Calu3 (cell line): ENCODE measurements at regions not wholly inside any gene's neighbourhood (a gene's known extent, or its start where the extent isn't known, plus 50 kb on each side); places are given as distances from the start of the nearest gene placed in this dataset.

ENCODE experiments used
- BruUV-seq: library from RNA; stranded (reverse); fragments of 400-500 nt; replicated peaks from 2 replicates; lab custom pipeline; 2021; lab: Mats Ljungman, UMichigan
- CTCF ChIA-PET: fragments of 300-600 bp; sonication (Branson Sonifier 250); formaldehyde crosslinking; loops from one replicate; lab custom pipeline; 2022; ENCODE audit warnings: antibody characterized with exemption; lab: Charles Lee
- DNase-seq: peaks from one replicate; pipeline ENCODE4 v3.0.0; 2022
- H3K27ac Mint-ChIP-seq: one replicate; pipeline ENCODE4 v1.8.0; 2022; ENCODE audit warnings: mixed read lengths; ENCODE audit not compliant: unreplicated experiment
- H3K27me3 Mint-ChIP-seq: one replicate; pipeline ENCODE4 v1.8.0; 2022; ENCODE audit warnings: mixed read lengths; ENCODE audit not compliant: unreplicated experiment
- H3K36me3 Mint-ChIP-seq: one replicate; pipeline ENCODE4 v1.8.0; 2022; ENCODE audit warnings: mild to moderate bottlenecking, moderate library complexity, mixed read lengths; ENCODE audit not compliant: insufficient read depth, unreplicated experiment
- H3K4me1 Mint-ChIP-seq: one replicate; pipeline ENCODE4 v1.8.0; 2022; ENCODE audit warnings: mild to moderate bottlenecking, low read depth, mixed read lengths; ENCODE audit not compliant: unreplicated experiment
- H3K4me3 Mint-ChIP-seq: one replicate; pipeline ENCODE4 v1.8.0; 2022; ENCODE audit warnings: mild to moderate bottlenecking, low read depth, moderate library complexity, mixed read lengths; ENCODE audit not compliant: unreplicated experiment
- H3K9me3 Mint-ChIP-seq: one replicate; pipeline ENCODE4 v1.8.0; 2022; ENCODE audit warnings: low read depth, mixed read lengths; ENCODE audit not compliant: unreplicated experiment
- CTCF ChIP-seq: fragments of 200-600 bp; IDR thresholded peaks from one replicate; pipeline ENCODE4 v1.8.0; 2022; ENCODE audit warnings: antibody characterized with exemption; ENCODE audit not compliant: unreplicated experiment
- intact Hi-C: fragments of 100-400 bp; cut with micrococcal nuclease; formaldehyde crosslinking; loops from one replicate; pipeline ENCODE4 v1.10.0; 2022; ENCODE audit not compliant: unreplicated experiment

- peaks cover 29% of the 10 kb centered on the region for H3K4me1 Mint-ChIP-seq
- no TSS peak for BruUV-seq
- no peak overlapping the region for H3K27ac Mint-ChIP-seq
- intact Hi-C loops, result no loop called here
- TF ChIP-seq CTCF, result no peak
- CTCF ChIA-PET, result interaction anchor here (0.6 to 0.7 kb wide), 3 partner anchors 62 to 236 kb away, joined by 6 read pairs; no protein-coding TSS in a partner anchor
- no peak overlapping the region for H3K4me3 Mint-ChIP-seq
- DNase-seq, result no peak
- H3K27me3 Mint-ChIP-seq, result no peaks in the 10 kb centered on the region
- no peaks in the 10 kb centered on the region for H3K36me3 Mint-ChIP-seq
- H3K9me3 Mint-ChIP-seq, result no peaks in the 10 kb centered on the region
These were observed 59.5 kb upstream of the ARHGAP5 start for GRCh38 chr14:32017587-32017986.

- no peak for TF ChIP-seq CTCF
- BruUV-seq, result no TSS peak
- Mint-ChIP-seq H3K36me3 (no peaks in the 10 kb centered on the region), H3K27me3 (no peaks in the 10 kb centered on the region), H3K27ac (no peak overlapping the region), H3K4me1 (peaks cover 24% of the 10 kb centered on the region), H3K4me3 (no peak overlapping the region), H3K9me3 (no peaks in the 10 kb centered on the region)
- DNase-seq, result no peak
- intact Hi-C loops, result no loop called here
- CTCF ChIA-PET, result interaction anchor here (0.6 kb wide), 1 partner anchor 63 kb away, joined by 6 read pairs; no protein-coding TSS in a partner anchor
These were observed 58.6 kb upstream of the ARHGAP5 start for GRCh38 chr14:32018391-32019092.

GRCh38 chr14:32019276-32019675 lies 57.8 kb upstream of the ARHGAP5 start:
- intact Hi-C loops, result no loop called here
- no peak for TF ChIP-seq CTCF
- Mint-ChIP-seq H3K36me3 (no peaks in the 10 kb centered on the region), H3K27ac (no peak overlapping the region), H3K27me3 (no peaks in the 10 kb centered on the region), H3K4me3 (no peak overlapping the region), H3K4me1 (peaks cover 24% of the 10 kb centered on the region), H3K9me3 (no peaks in the 10 kb centered on the region)
- CTCF ChIA-PET, result no interaction called here
- no TSS peak for BruUV-seq
- DNase-seq, result no peak

GRCh38 chr14:32020882-32021281 lies 56.2 kb upstream of the ARHGAP5 start:
- no peak for TF ChIP-seq CTCF
- no peak overlapping the region for H3K4me3 Mint-ChIP-seq
- H3K4me1 Mint-ChIP-seq, result peaks cover 25% of the 10 kb centered on the region
- no peaks in the 10 kb centered on the region for H3K27me3 Mint-ChIP-seq
- CTCF ChIA-PET, result no interaction called here
- BruUV-seq, result no TSS peak
- DNase-seq, result no peak
- H3K36me3 Mint-ChIP-seq, result no peaks in the 10 kb centered on the region
- H3K27ac Mint-ChIP-seq, result no peak overlapping the region
- intact Hi-C loops, result no loop called here
- no peaks in the 10 kb centered on the region for H3K9me3 Mint-ChIP-seq
